ENCODE measurements at regions not wholly inside any gene's neighbourhood (a gene's known extent, or its start where the extent isn't known, plus 50 kb on each side); places are given as distances from the start of the nearest gene placed in this dataset.
"Not testable (repeated sequence)": the region's sequence is repeated elsewhere in the genome, so short reads cannot be mapped to it uniquely, and the experiment has no call there.

- ChIA-PET POLR2A (no interaction called here), CTCF (no interaction called here)
- no peak for DNase-seq (ENCODE audit: low read depth, low spot score)
- no peaks in the 10 kb centered on the region for H3K9me3 ChIP-seq (ENCODE audit: control insufficient read depth, insufficient read depth, low read length)
- peaks cover 21% of the 10 kb centered on the region for H3K27me3 ChIP-seq (ENCODE audit: control insufficient read depth, insufficient read depth, low read length)
- H3K4me3 ChIP-seq (ENCODE audit: low read depth, low read length) = no peak overlapping the region
- H3K27ac ChIP-seq (ENCODE audit: low read depth, low read length) = no peak overlapping the region
- TF ChIP-seq, protein P1, sequence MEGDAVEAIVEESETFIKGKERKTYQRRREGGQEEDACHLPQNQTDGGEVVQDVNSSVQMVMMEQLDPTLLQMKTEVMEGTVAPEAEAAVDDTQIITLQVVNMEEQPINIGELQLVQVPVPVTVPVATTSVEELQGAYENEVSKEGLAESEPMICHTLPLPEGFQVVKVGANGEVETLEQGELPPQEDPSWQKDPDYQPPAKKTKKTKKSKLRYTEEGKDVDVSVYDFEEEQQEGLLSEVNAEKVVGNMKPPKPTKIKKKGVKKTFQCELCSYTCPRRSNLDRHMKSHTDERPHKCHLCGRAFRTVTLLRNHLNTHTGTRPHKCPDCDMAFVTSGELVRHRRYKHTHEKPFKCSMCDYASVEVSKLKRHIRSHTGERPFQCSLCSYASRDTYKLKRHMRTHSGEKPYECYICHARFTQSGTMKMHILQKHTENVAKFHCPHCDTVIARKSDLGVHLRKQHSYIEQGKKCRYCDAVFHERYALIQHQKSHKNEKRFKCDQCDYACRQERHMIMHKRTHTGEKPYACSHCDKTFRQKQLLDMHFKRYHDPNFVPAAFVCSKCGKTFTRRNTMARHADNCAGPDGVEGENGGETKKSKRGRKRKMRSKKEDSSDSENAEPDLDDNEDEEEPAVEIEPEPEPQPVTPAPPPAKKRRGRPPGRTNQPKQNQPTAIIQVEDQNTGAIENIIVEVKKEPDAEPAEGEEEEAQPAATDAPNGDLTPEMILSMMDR (IDR thresholded peaks at IDR 0.05; ENCODE audit: low read depth, low read length) = no peak
Observed at GRCh38 chr2:109052922-109053321, 63.9 kb upstream of the EDAR start.

DNA sequence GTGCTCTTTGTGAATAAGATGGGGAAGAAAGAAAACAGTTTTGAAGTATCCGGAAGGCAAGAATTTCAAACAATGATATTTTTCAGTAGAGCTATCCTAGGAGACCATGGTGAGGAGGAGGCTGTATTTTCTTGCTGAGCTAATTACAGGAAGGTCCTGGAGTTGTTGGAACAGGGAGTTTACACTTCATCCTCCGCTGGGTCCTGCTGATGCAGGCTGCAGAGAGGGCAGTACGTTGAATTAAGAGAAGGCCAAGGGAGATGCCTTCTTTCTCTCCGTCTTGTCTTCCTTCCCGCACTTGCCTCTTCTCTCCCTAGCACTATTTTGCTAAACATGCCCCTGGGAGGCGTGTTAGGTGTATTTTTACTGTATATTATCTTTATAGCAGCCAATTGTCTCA is 60.0 kb upstream of the EDAR start:
- DNase-seq (ENCODE audit: low read depth, low spot score) = no peak
- Histone ChIP-seq H3K9me3 (ENCODE audit: control insufficient read depth, insufficient read depth, low read length) (no peaks in the 10 kb centered on the region), H3K4me3 (ENCODE audit: low read depth, low read length) (no peak overlapping the region), H3K27me3 (ENCODE audit: control insufficient read depth, insufficient read depth, low read length) (peaks cover 30% of the 10 kb centered on the region), H3K27ac (ENCODE audit: low read depth, low read length) (no peak overlapping the region)
- ChIA-PET POLR2A (no interaction called here), CTCF (no interaction called here)
- TF ChIP-seq, protein P1 (IDR thresholded peaks at IDR 0.05; ENCODE audit: low read depth, low read length) = no peak

GRCh38 chr2:109048163-109048562 is 59.1 kb upstream of the EDAR start:
- no peak overlapping the region for H3K27ac ChIP-seq (ENCODE audit: low read depth, low read length)
- no peaks in the 10 kb centered on the region for H3K9me3 ChIP-seq (ENCODE audit: control insufficient read depth, insufficient read depth, low read length)
- peaks cover 32% of the 10 kb centered on the region for H3K27me3 ChIP-seq (ENCODE audit: control insufficient read depth, insufficient read depth, low read length)
- ChIA-PET CTCF (no interaction called here), POLR2A (no interaction called here)
- DNase-seq (ENCODE audit: low read depth, low spot score) = no peak
- TF ChIP-seq, protein P1 (IDR thresholded peaks at IDR 0.05; ENCODE audit: low read depth, low read length) = no peak
- H3K4me3 ChIP-seq (ENCODE audit: low read depth, low read length) = no peak overlapping the region

DNA sequence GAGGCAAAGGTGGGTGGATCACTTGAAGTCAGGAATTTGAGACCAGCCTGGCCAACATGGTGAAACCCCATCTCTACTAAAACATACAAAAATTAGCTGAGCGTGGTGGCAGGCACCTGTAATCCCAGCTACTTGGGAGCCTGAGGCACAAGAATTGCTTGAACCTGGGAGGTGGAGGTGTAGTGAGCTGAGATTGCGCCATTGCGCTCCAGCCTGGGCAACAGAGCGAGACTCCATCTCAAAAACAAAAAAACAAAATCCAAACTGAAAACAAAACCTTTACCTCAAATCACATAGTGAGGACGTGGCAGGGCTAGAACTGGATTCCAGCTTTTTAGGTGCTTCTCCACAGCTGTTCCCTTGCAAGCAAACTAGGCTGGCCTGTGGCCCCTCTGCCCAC is 58.5 kb upstream of the EDAR start:
- H3K4me3 ChIP-seq (ENCODE audit: low read depth, low read length); H3K27ac ChIP-seq (ENCODE audit: low read depth, low read length); POLR2A ChIA-PET; DNase-seq (ENCODE audit: low read depth, low spot score); H3K9me3 ChIP-seq (ENCODE audit: control insufficient read depth, insufficient read depth, low read length); CTCF ChIA-PET: not testable (repeated sequence)
- peaks cover 28% of the 10 kb centered on the region for H3K27me3 ChIP-seq (ENCODE audit: control insufficient read depth, insufficient read depth, low read length)

- ChIA-PET CTCF (no interaction called here), POLR2A (no interaction called here)
- TF ChIP-seq, protein P1 (IDR thresholded peaks at IDR 0.05; ENCODE audit: low read depth, low read length) = no peak
- H3K4me3 ChIP-seq (ENCODE audit: low read depth, low read length) = no peak overlapping the region
- no peak overlapping the region for H3K27ac ChIP-seq (ENCODE audit: low read depth, low read length)
- DNase-seq (ENCODE audit: low read depth, low spot score) = no peak
- peaks cover 31% of the 10 kb centered on the region for H3K27me3 ChIP-seq (ENCODE audit: control insufficient read depth, insufficient read depth, low read length)
- no peaks in the 10 kb centered on the region for H3K9me3 ChIP-seq (ENCODE audit: control insufficient read depth, insufficient read depth, low read length)
Observed at GRCh38 chr2:109046925-109047508, 58.0 kb upstream of the EDAR start.

DNA sequence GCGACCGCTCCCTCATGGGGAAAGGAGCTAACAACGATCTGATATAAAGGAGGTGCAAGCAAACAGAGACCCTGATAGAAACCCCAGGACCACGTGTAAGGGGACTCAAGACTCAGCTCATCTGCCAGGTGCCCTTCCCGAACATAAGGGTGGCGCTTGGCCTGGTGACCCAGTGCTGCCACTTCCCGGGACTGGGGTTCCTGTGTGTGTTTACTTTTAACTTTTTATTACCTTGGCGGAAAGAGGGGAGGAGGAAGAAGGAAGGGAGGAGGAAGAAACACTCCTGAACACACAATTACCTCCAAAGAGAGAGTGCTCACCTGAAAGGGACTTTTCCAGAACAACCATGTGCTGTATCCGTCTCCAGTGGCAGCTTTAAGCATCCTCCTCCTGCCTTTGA is 56.5 kb upstream of the EDAR start:
- no peak for DNase-seq (ENCODE audit: low read depth, low spot score)
- TF ChIP-seq, protein P1 (IDR thresholded peaks at IDR 0.05; ENCODE audit: low read depth, low read length) = no peak

More for the DNA sequence above, 56.5 kb upstream of the EDAR start:
- ChIA-PET CTCF (no interaction called here), POLR2A (no interaction called here)
- no peaks in the 10 kb centered on the region for H3K9me3 ChIP-seq (ENCODE audit: control insufficient read depth, insufficient read depth, low read length)
- no peak overlapping the region for H3K4me3 ChIP-seq (ENCODE audit: low read depth, low read length)
- no peak overlapping the region for H3K27ac ChIP-seq (ENCODE audit: low read depth, low read length)
- peaks cover 21% of the 10 kb centered on the region for H3K27me3 ChIP-seq (ENCODE audit: control insufficient read depth, insufficient read depth, low read length)

Measured in AG04450 (cell line).